IPS-15b (cell line): ENCODE measurements at regions not wholly inside any gene's neighbourhood (a gene's known extent, or its start where the extent isn't known, plus 50 kb on each side); places are given as distances from the start of the nearest gene placed in this dataset.
"Not testable (repeated sequence)": the region's sequence is repeated elsewhere in the genome, so short reads cannot be mapped to it uniquely, and the experiment has no call there.

Experiments used
- H3K27me3 ChIP-seq: one replicate; pipeline ENCODE4 v1.6.1; 2013; ENCODE audit warnings: low read length; ENCODE audit not compliant: control insufficient read depth, insufficient read depth
- H3K36me3 ChIP-seq: one replicate; pipeline ENCODE4 v1.6.1; 2013; ENCODE audit warnings: low read length; ENCODE audit not compliant: control insufficient read depth, insufficient read depth
- H3K4me1 ChIP-seq: one replicate; pipeline ENCODE4 v1.6.1; 2013; ENCODE audit warnings: mild to moderate bottlenecking, low read length; ENCODE audit not compliant: control insufficient read depth, insufficient read depth
- H3K4me3 ChIP-seq: one replicate; pipeline ENCODE4 v1.5.1; 2013; ENCODE audit warnings: low read depth, low read length
- H3K9ac ChIP-seq: one replicate; pipeline ENCODE4 v1.6.1; 2013; ENCODE audit warnings: low read depth, mild to moderate bottlenecking, low read length
- H3K9me3 ChIP-seq: one replicate; pipeline ENCODE4 v1.6.1; 2013; ENCODE audit warnings: mild to moderate bottlenecking, low read length; ENCODE audit not compliant: control insufficient read depth, insufficient read depth

GRCh38 chr7:68408873-68409272 is 1189.4 kb upstream of the AUTS2 start:
- H3K9ac ChIP-seq = no peak overlapping the region
- no peaks in the 10 kb centered on the region for H3K9me3 ChIP-seq
- no peaks in the 10 kb centered on the region for H3K4me1 ChIP-seq
- H3K4me3 ChIP-seq = no peak overlapping the region
- no peaks in the 10 kb centered on the region for H3K36me3 ChIP-seq
- no peaks in the 10 kb centered on the region for H3K27me3 ChIP-seq

DNA sequence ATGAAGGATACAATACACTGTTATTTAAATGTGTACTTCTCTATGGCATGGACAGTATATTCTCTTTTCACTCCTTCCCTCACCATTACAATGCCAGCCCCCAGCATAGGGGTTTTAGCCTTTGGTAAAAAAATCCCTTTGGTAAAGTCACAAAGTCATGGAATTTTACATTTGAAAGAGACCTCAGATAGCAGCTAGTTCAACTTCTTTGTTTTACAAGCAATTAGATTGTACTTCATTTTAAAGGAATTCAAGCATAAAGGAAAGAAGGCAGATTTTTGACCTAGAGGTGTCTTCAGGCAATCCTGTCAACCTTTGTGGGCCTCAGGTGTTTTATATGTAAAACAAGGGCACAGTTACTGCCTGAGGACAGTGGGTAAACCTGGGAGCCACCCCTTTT is 1188.4 kb upstream of the AUTS2 start:
- no peaks in the 10 kb centered on the region for H3K36me3 ChIP-seq
- no peak overlapping the region for H3K9ac ChIP-seq
- no peak overlapping the region for H3K4me3 ChIP-seq
- H3K9me3 ChIP-seq = peaks cover 2% of the 10 kb centered on the region
- no peaks in the 10 kb centered on the region for H3K27me3 ChIP-seq
- no peaks in the 10 kb centered on the region for H3K4me1 ChIP-seq

DNA sequence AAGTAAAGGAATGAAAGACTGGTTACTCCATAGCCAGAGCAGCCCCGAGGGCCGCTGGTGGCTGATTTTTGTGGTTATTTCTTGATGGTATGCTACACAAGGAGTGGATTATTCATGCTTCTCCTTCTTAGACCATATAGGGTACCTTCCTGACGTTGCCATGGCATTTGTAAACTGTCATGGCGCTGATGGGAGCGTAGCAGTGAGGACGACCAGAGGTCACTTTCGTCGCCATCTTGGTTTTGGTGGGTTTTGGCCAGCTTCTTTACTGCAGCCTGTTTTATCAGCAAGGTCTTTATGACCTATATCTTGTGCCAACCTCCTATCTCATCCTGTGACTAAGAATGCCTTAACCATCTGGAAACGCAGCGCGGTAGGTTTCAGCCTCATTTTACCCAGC is 1187.6 kb upstream of the AUTS2 start:
- H3K4me1 ChIP-seq, H3K9me3 ChIP-seq, H3K27me3 ChIP-seq, H3K4me3 ChIP-seq, H3K9ac ChIP-seq, H3K36me3 ChIP-seq: not testable (repeated sequence)

DNA sequence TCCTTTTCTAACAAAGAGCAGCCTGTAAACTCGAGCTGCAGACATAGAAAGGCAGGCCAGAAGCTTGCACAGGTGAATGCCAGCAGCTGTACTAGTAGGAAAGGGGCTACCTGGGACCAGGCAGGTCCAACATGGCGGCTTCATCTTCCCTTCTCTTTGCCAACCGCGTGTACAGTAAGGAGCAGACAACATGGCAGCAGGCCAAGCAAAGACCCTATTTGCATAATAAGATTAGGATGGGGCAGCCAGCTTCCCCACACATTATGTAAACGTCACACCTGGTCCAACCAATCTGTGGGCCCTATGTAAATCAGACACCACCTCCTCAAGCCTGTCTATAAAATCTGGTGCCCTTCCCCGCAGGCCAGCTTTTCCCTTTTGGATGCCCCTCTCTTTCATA is 1186.5 kb upstream of the AUTS2 start:
- H3K27me3 ChIP-seq = no peaks in the 10 kb centered on the region
- no peak overlapping the region for H3K4me3 ChIP-seq
- H3K9ac ChIP-seq = no peak overlapping the region
- H3K36me3 ChIP-seq = no peaks in the 10 kb centered on the region
- H3K9me3 ChIP-seq = peaks cover 3% of the 10 kb centered on the region
- H3K4me1 ChIP-seq = no peaks in the 10 kb centered on the region

- Histone ChIP-seq H3K4me1 (no peaks in the 10 kb centered on the region), H3K9ac (no peak overlapping the region), H3K27me3 (no peaks in the 10 kb centered on the region), H3K9me3 (peaks cover 3% of the 10 kb centered on the region), H3K4me3 (no peak overlapping the region), H3K36me3 (no peaks in the 10 kb centered on the region)
Measured at GRCh38 chr7:68414631-68415425, 1183.4 kb upstream of the AUTS2 start.

DNA sequence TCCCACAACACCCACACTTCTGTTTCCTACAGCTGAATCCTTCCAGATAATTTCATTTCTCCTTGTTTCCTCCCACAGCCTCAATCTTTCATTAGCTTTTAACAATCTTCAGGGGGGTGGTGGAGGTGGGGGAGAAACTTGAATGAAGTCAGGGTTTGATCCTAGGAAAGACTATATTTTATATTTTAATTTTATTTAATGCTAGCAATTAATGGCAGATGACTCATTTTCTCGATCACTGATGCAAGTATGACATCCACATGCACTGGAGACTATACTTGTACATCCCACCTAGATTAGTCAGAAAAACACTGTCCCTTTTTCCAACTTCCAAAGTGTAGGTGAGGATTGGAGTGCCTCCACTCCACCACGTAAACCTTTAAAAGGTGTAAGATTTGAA is 1181.3 kb upstream of the AUTS2 start:
- Histone ChIP-seq H3K9me3 (peaks cover 3% of the 10 kb centered on the region), H3K27me3 (no peaks in the 10 kb centered on the region), H3K4me1 (no peaks in the 10 kb centered on the region), H3K9ac (no peak overlapping the region), H3K36me3 (no peaks in the 10 kb centered on the region), H3K4me3 (no peak overlapping the region)

DNA sequence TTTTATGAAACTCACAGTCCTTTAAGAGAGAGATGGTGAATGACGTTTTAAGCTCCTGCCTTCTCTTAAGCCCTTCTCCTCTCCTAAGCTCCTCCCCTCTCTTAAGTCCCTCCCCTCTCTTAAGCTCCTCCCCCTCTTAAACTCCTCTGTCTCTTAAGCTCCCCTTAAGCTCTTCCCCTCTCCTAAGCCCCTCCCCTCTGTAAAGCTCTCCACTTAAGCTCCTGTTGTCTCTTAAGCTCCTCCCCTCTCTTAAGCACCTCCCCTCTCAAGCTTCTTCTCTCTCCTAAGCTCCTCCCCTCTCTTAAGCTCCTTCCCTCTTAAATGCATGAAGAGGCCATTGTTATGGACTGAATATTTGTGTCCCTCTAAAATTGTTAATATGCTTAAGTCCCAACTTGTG is 1180.6 kb upstream of the AUTS2 start:
- Histone ChIP-seq H3K4me3 (no peak overlapping the region), H3K27me3 (no peaks in the 10 kb centered on the region), H3K9me3 (peaks cover 3% of the 10 kb centered on the region), H3K36me3 (no peaks in the 10 kb centered on the region), H3K4me1 (no peaks in the 10 kb centered on the region), H3K9ac (no peak overlapping the region)

- H3K4me3 ChIP-seq = no peak overlapping the region
- no peaks in the 10 kb centered on the region for H3K4me1 ChIP-seq
- no peak overlapping the region for H3K9ac ChIP-seq
- no peaks in the 10 kb centered on the region for H3K36me3 ChIP-seq
- H3K27me3 ChIP-seq = no peaks in the 10 kb centered on the region
- H3K9me3 ChIP-seq = no peaks in the 10 kb centered on the region
Measured at GRCh38 chr7:68420342-68421192, 1177.7 kb upstream of the AUTS2 start.

- Histone ChIP-seq H3K9ac (no peak overlapping the region), H3K4me1 (no peaks in the 10 kb centered on the region), H3K9me3 (no peaks in the 10 kb centered on the region), H3K36me3 (no peaks in the 10 kb centered on the region), H3K27me3 (no peaks in the 10 kb centered on the region), H3K4me3 (no peak overlapping the region)
Measured at GRCh38 chr7:68421712-68422111, 1176.6 kb upstream of the AUTS2 start.

DNA sequence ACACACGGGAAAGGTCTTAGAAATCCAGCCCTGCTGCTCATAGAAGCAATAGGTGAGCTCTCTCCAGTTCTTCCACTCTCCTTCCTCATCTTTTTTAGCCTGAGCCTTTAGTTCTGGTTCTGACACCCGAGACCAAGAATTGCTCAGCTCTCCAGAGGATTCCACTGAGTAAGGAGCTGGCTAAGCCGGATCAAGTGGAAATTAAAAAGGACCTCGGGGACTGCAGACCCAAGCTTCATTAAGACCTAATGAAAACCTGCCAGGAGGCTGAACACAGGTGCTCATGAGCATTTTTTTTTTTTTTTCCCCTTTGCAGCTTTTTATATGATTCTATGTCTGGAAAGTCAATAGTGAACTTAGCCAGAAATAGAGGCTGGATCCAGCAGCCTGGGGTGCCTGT is 1176.0 kb upstream of the AUTS2 start:
- Histone ChIP-seq H3K4me3 (no peak overlapping the region), H3K9ac (no peak overlapping the region), H3K27me3 (no peaks in the 10 kb centered on the region), H3K4me1 (no peaks in the 10 kb centered on the region), H3K9me3 (no peaks in the 10 kb centered on the region), H3K36me3 (no peaks in the 10 kb centered on the region)

DNA sequence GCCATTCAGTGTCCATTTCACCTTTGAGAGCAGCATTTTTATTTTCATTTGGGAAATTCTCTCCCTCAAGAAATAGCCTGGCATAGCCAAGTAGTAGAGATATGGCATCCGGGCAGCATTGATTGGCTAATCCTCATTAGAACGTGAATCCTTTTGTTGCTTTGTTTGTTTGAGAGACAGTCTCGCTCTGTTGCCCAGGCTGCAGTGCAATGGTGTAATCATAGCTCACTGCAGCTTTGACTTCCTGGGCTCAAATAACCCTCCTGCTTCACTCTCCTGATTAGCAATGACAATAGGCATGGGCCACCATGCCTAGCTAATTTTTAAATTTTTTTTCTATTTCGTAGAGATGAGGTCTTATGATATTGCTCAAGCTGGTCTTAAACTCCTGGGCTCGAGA is 1174.9 kb upstream of the AUTS2 start:
- no peak overlapping the region for H3K4me3 ChIP-seq
- no peaks in the 10 kb centered on the region for H3K36me3 ChIP-seq
- H3K9ac ChIP-seq = no peak overlapping the region
- H3K27me3 ChIP-seq = no peaks in the 10 kb centered on the region
- no peaks in the 10 kb centered on the region for H3K4me1 ChIP-seq
- H3K9me3 ChIP-seq = no peaks in the 10 kb centered on the region
